GM13976 (cell line): ENCODE measurements at regions not wholly inside any gene's neighbourhood (a gene's known extent, or its start where the extent isn't known, plus 50 kb on each side); places are given as distances from the start of the nearest gene placed in this dataset.

Experiments
- DNase-seq: peaks from one replicate; pipeline ENCODE4 v3.0.0; 2012; ENCODE audit warnings: low spot score
- in situ Hi-C: fragments of 300-500 bp; cut with MboI; formaldehyde crosslinking; loops from one replicate; pipeline ENCODE4 v1.12.0; 2022; ENCODE audit warnings: low sequenced_read_pairs, mixed read lengths, inconsistent platforms; ENCODE audit not compliant: unreplicated experiment
- TF ChIP-seq, protein P1 (sequence below): IDR thresholded peaks from 2 replicates; pipeline ENCODE4 v1.5.1; 2012; ENCODE audit warnings: borderline replicate concordance, mild to moderate bottlenecking; ENCODE audit not compliant: insufficient read depth; ENCODE audit errors: extremely low read depth, missing control alignments, control extremely low read depth

- TF ChIP-seq, protein P1, sequence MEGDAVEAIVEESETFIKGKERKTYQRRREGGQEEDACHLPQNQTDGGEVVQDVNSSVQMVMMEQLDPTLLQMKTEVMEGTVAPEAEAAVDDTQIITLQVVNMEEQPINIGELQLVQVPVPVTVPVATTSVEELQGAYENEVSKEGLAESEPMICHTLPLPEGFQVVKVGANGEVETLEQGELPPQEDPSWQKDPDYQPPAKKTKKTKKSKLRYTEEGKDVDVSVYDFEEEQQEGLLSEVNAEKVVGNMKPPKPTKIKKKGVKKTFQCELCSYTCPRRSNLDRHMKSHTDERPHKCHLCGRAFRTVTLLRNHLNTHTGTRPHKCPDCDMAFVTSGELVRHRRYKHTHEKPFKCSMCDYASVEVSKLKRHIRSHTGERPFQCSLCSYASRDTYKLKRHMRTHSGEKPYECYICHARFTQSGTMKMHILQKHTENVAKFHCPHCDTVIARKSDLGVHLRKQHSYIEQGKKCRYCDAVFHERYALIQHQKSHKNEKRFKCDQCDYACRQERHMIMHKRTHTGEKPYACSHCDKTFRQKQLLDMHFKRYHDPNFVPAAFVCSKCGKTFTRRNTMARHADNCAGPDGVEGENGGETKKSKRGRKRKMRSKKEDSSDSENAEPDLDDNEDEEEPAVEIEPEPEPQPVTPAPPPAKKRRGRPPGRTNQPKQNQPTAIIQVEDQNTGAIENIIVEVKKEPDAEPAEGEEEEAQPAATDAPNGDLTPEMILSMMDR: no peak
- DNase-seq: no peak
These were observed 385.6 kb downstream of the ETS1 start for GRCh38 chr11:128201801-128202200.

GRCh38 chr11:128201009-128201408 is 386.3 kb downstream of the ETS1 start:
- in situ Hi-C loops: no loop called here
- no peak for DNase-seq
- TF ChIP-seq, protein P1: no peak

More at GRCh38 chr11:128201801-128202200, 385.6 kb downstream of the ETS1 start:
- in situ Hi-C loops: no loop called here

- in situ Hi-C loops: no loop called here
- DNase-seq: no peak
- TF ChIP-seq, protein P1: no peak
These were observed 386.9 kb downstream of the ETS1 start for GRCh38 chr11:128200467-128200866.

- in situ Hi-C loops: no loop called here
- TF ChIP-seq, protein P1: no peak
- no peak for DNase-seq
These were observed 389.1 kb downstream of the ETS1 start for GRCh38 chr11:128198216-128198772.

DNA sequence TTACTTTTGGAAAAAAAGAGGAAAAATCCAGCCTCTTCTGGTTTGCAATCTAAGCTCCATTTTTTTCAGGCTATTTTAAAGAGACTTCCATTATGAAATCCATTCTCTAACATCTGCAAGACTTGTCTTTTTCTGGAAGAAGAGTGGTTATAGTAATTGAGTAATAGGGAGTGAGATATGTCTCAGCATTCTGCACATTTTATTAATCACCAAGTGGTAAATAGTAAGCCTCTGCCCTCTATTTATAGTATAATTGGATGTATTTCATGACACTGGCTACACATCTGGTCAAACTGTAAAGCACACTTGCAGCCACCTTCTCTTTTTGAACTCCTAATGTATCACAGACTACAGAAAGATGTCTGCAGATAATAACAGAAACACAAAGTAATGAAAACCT is 391.1 kb downstream of the ETS1 start:
- in situ Hi-C loops: no loop called here
- DNase-seq: no peak
- TF ChIP-seq, protein P1: no peak

GRCh38 chr11:128195756-128196155 is 391.6 kb downstream of the ETS1 start:
- no peak for DNase-seq
- in situ Hi-C loops: no loop called here

More at GRCh38 chr11:128195756-128196155, 391.6 kb downstream of the ETS1 start:
- TF ChIP-seq, protein P1: no peak
